Natural killer cell (primary cell): ENCODE measurements at regions not wholly inside any gene's neighbourhood (a gene's known extent, or its start where the extent isn't known, plus 50 kb on each side); places are given as distances from the start of the nearest gene placed in this dataset.

Source experiments
- ATAC-seq, 3 donors: fragments of 150-1000 bp in 2 of 3; fragments of 200-7000 bp in 1 of 3; cut with Tn5 transposase; 1 replicate in 1 of 3; 2 replicates in 2 of 3; pipeline ENCODE4 v1.10.0; 2021; ENCODE audit warnings: mild to moderate bottlenecking in 2 of 3, moderate library complexity in 2 of 3
- DNase-seq, 2 donors: peaks; one replicate each; pipeline versions ENCODE4 v3.0.0 to v3.0.0-alpha.2; 2013 to 2021; ENCODE audit warnings: mixed read lengths in 1 of 2
- H3K27ac ChIP-seq: one replicate; pipeline ENCODE4 v1.5.1; 2013; ENCODE audit warnings: mild to moderate bottlenecking, low read length
- H3K27me3 ChIP-seq: one replicate; pipeline ENCODE4 v1.6.1; 2013; ENCODE audit warnings: low read length; ENCODE audit not compliant: control insufficient read depth, insufficient read depth
- H3K36me3 ChIP-seq: one replicate; pipeline ENCODE4 v1.6.1; 2013; ENCODE audit warnings: low read length; ENCODE audit not compliant: control insufficient read depth, insufficient read depth
- H3K4me1 ChIP-seq: one replicate; pipeline ENCODE4 v1.6.1; 2013; ENCODE audit warnings: low read length; ENCODE audit not compliant: control insufficient read depth, insufficient read depth
- H3K4me3 ChIP-seq: one replicate; pipeline ENCODE4 v1.5.1; 2013; ENCODE audit warnings: low read length
- H3K9me3 ChIP-seq: one replicate; pipeline ENCODE4 v1.6.1; 2013; ENCODE audit warnings: low read length; ENCODE audit not compliant: control insufficient read depth, insufficient read depth
- H3K27ac Mint-ChIP-seq, 2 donors: one replicate each; pipeline ENCODE4 v1.8.0; 2022; ENCODE audit warnings: mild to moderate bottlenecking in 2 of 2, mixed read lengths in 2 of 2, moderate library complexity in 1 of 2
- H3K27me3 Mint-ChIP-seq, 2 donors: one replicate each; pipeline ENCODE4 v1.8.0; 2022; ENCODE audit warnings: low read depth in 2 of 2, mixed read lengths in 2 of 2
- H3K36me3 Mint-ChIP-seq: one replicate; pipeline ENCODE4 v1.8.0; 2022; ENCODE audit warnings: mixed read lengths
- H3K4me1 Mint-ChIP-seq, 2 donors: one replicate each; pipeline ENCODE4 v1.8.0; 2022; ENCODE audit warnings: mixed read lengths in 2 of 2
- H3K4me3 Mint-ChIP-seq: one replicate; pipeline ENCODE4 v1.8.0; 2022; ENCODE audit warnings: mild to moderate bottlenecking, moderate library complexity, mixed read lengths
- H3K9me3 Mint-ChIP-seq, 2 donors: one replicate each; pipeline ENCODE4 v1.8.0; 2022; ENCODE audit warnings: mixed read lengths in 2 of 2
- CTCF ChIP-seq: fragments of 200-600 bp; IDR thresholded peaks from one replicate; pipeline ENCODE4 v1.8.0; 2022; ENCODE audit warnings: antibody characterized with exemption
- WGBS: methylation state at CpG from one replicate; pipeline ENCODE4 v1.1.7; 2013; ENCODE audit warnings: missing lambda C conversion rate; ENCODE audit not compliant: insufficient coverage; 5-methylcytosine and 5-hydroxymethylcytosine counted together
- intact Hi-C: fragments of 100-400 bp; cut with micrococcal nuclease; formaldehyde crosslinking; loops from one replicate; pipeline ENCODE4 v1.14.2; 2022

DNA sequence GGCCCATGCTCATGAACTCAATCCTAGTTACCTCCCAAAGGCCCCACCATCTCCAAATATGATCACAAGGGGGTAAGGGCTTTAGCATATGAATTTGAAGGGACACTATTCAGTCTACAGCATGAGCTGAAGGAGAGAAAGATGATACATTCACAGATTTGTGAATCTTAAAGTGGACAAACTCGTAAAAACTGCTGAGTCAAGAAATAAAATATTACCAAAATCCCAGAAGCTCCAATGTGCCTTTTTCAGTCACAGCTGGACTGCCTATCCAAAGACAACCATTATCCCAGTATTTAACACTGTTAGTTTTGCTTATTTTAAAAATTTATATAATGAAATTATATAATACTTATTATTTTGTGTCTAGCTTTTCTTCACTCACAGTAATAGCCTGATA is 109.0 kb downstream of the CXXC4 start:
- DNase-seq (no peak), ATAC-seq (no peak)
- Histone ChIP-seq H3K9me3 (no peaks in the 10 kb centered on the region), H3K27me3 (no peaks in the 10 kb centered on the region), H3K4me1 (no peaks in the 10 kb centered on the region), H3K27ac (no peak overlapping the region), H3K4me3 (no peak overlapping the region), H3K36me3 (no peaks in the 10 kb centered on the region)
- WGBS: 75% methylated on average over 1 of the region's 1 CpG
- intact Hi-C loops: no loop called here
- no peak for TF ChIP-seq CTCF
- Mint-ChIP-seq H3K36me3 (no peaks in the 10 kb centered on the region), H3K27me3 (no peaks in the 10 kb centered on the region), H3K4me1 (no peaks in the 10 kb centered on the region), H3K4me3 (no peak overlapping the region), H3K9me3 (peaks cover 4 to 9% of the 10 kb centered on the region in 2 donors), H3K27ac (no peak overlapping the region)

- no peaks in the 10 kb centered on the region for H3K36me3 Mint-ChIP-seq
- H3K4me1 Mint-ChIP-seq: no peaks in the 10 kb centered on the region
- WGBS: 90% methylated on average over 5 of the region's 5 CpGs
- Histone ChIP-seq H3K4me1 (no peaks in the 10 kb centered on the region), H3K4me3 (no peak overlapping the region), H3K36me3 (no peaks in the 10 kb centered on the region), H3K9me3 (no peaks in the 10 kb centered on the region), H3K27ac (no peak overlapping the region), H3K27me3 (no peaks in the 10 kb centered on the region)
- intact Hi-C loops: no loop called here
- H3K9me3 Mint-ChIP-seq: peaks cover 6 to 12% of the 10 kb centered on the region in 2 donors
- H3K27me3 Mint-ChIP-seq: no peaks in the 10 kb centered on the region
- ATAC-seq (no peak), DNase-seq (no peak)
- no peak overlapping the region for H3K27ac Mint-ChIP-seq
- TF ChIP-seq CTCF: no peak
- H3K4me3 Mint-ChIP-seq: no peak overlapping the region
These were observed 111.7 kb downstream of the CXXC4 start for GRCh38 chr4:104382961-104383360.

GRCh38 chr4:104381729-104382128 is 113.0 kb downstream of the CXXC4 start:
- Mint-ChIP-seq H3K4me3 (no peak overlapping the region), H3K9me3 (peaks cover 6 to 12% of the 10 kb centered on the region in 2 donors), H3K4me1 (no peaks in the 10 kb centered on the region), H3K27me3 (no peaks in the 10 kb centered on the region), H3K36me3 (no peaks in the 10 kb centered on the region), H3K27ac (no peak overlapping the region)
- Histone ChIP-seq H3K4me1 (no peaks in the 10 kb centered on the region), H3K36me3 (no peaks in the 10 kb centered on the region), H3K27me3 (no peaks in the 10 kb centered on the region), H3K4me3 (no peak overlapping the region), H3K9me3 (no peaks in the 10 kb centered on the region), H3K27ac (no peak overlapping the region)
- intact Hi-C loops: no loop called here
- DNase-seq: no peak
- no peak for TF ChIP-seq CTCF
- no CpG with 5 or more reads among the region's 1 CpG for WGBS
- ATAC-seq: no peak

- Histone ChIP-seq H3K36me3 (no peaks in the 10 kb centered on the region), H3K4me3 (no peak overlapping the region), H3K27ac (no peak overlapping the region), H3K9me3 (peaks cover 9% of the 10 kb centered on the region), H3K27me3 (no peaks in the 10 kb centered on the region), H3K4me1 (no peaks in the 10 kb centered on the region)
- intact Hi-C loops: no loop called here
- no peaks in the 10 kb centered on the region for H3K27me3 Mint-ChIP-seq
- H3K27ac Mint-ChIP-seq: no peak overlapping the region
- H3K9me3 Mint-ChIP-seq: peaks cover 5 to 13% of the 10 kb centered on the region in 2 donors
- DNase-seq: no peak
- no peaks in the 10 kb centered on the region for H3K36me3 Mint-ChIP-seq
- TF ChIP-seq CTCF: no peak
- no peaks in the 10 kb centered on the region for H3K4me1 Mint-ChIP-seq
- H3K4me3 Mint-ChIP-seq: no peak overlapping the region
- no peak for ATAC-seq
- 92% methylated on average over 2 of the region's 2 CpGs for WGBS
These were observed 129.1 kb downstream of the CXXC4 start for GRCh38 chr4:104365618-104366017.
